ENCODE measurements at regions not wholly inside any gene's neighbourhood (a gene's known extent, or its start where the extent isn't known, plus 50 kb on each side); places are given as distances from the start of the nearest gene placed in this dataset.

- intact Hi-C loops (cut with micrococcal nuclease), result no loop called here
- ATAC-seq, result no peak
These were observed 1125.7 kb downstream of the XPNPEP1 start for GRCh38 chr10:108797573-108797972.

More at GRCh38 chr10:108797573-108797972, 1125.7 kb downstream of the XPNPEP1 start:
- ChIA-PET POLR2A (no interaction called here), CTCF (no interaction called here), RAD21 (ENCODE audit: low non-redundant PET in 1 of 2, low total read pairs in 2 of 2, uncharacterized antibody in 2 of 2, unreplicated experiment in 2 of 2) (no interaction called here)
- Histone ChIP-seq H2AFZ (ENCODE audit: low read depth, low read length, poor library complexity, severe bottlenecking) (no peak overlapping the region), H3K4me3 (replicated peaks in 1 of 2; ENCODE audit: low read depth in 1 of 2, low read length in 2 of 2) (no peak overlapping the region), H3K27me3 (ENCODE audit: insufficient read depth, low read length) (no peaks in the 10 kb centered on the region), H3K36me3 (ENCODE audit: control insufficient read depth in 1 of 2, insufficient read depth in 2 of 2, low read length in 2 of 2) (no peaks in the 10 kb centered on the region), H4K20me1 (ENCODE audit: insufficient read depth) (no peaks in the 10 kb centered on the region), H3K4me1 (ENCODE audit: control insufficient read depth in 1 of 2, insufficient read depth in 2 of 2, low read length in 2 of 2) (no peaks in the 10 kb centered on the region), H3K4me2 (ENCODE audit: low read length) (no peak overlapping the region), H3K9me2 (ENCODE audit: insufficient read depth) (no peaks in the 10 kb centered on the region), H3K9ac (ENCODE audit: low read length) (no peak overlapping the region), H3K27ac (ENCODE audit: low read depth, low read length) (no peak overlapping the region), H3K9me3 (ENCODE audit: control insufficient read depth in 1 of 2, insufficient read depth in 1 of 2, low read depth in 1 of 2, low read length in 2 of 2) (peaks cover 9 to 19% of the 10 kb centered on the region in 2 experiments; a peak in 2 of 4 replicates), H3K79me2 (ENCODE audit: insufficient read depth, low read length) (no peaks in the 10 kb centered on the region)
- BruUV-seq (replicated peaks), result no TSS peak
- no peak for DNase-seq (ENCODE audit: low read depth, low spot score)
- TF ChIP-seq EGR1 (IDR thresholded peaks at IDR 0.05; ENCODE audit: low read depth) (no peak), REST (IDR thresholded peaks at IDR 0.05; ENCODE audit: low read depth) (no peak), SIN3A (IDR thresholded peaks at IDR 0.05; ENCODE audit: low read depth) (no peak), ELF1 (IDR thresholded peaks at IDR 0.05; ENCODE audit: borderline replicate concordance, low read depth) (no peak), CTCF (IDR thresholded peaks at IDR 0.05 in 2 of 3, conservative IDR thresholded peaks at IDR 0.05 in 1 of 3; ENCODE audit: borderline replicate concordance in 1 of 3, insufficient read depth in 1 of 3, low read depth in 2 of 3, low read length in 2 of 3) (no peak), JUND (IDR thresholded peaks at IDR 0.05) (no peak), SP1 (IDR thresholded peaks at IDR 0.05; ENCODE audit: low read depth) (no peak), EZH2 (IDR thresholded peaks at IDR 0.05) (no peak), MAX (IDR thresholded peaks at IDR 0.05) (no peak), POLR2AphosphoS5 (IDR thresholded peaks at IDR 0.05; ENCODE audit: low read depth, low read length) (no peak), YY1 (IDR thresholded peaks at IDR 0.05; ENCODE audit: extremely low read depth, insufficient replicate concordance, low read depth, low read length) (no peak), RAD21 (IDR thresholded peaks at IDR 0.05; ENCODE audit: low read depth) (no peak), SRF (IDR thresholded peaks at IDR 0.05; ENCODE audit: low read depth) (no peak), POLR2A (IDR thresholded peaks at IDR 0.05; ENCODE audit: borderline replicate concordance, extremely low read depth, insufficient read depth, insufficient read length) (no peak), ATF3 (IDR thresholded peaks at IDR 0.05) (no peak), EZH2phosphoT487 (IDR thresholded peaks at IDR 0.05; ENCODE audit: borderline replicate concordance) (no peak), ZNF274 (IDR thresholded peaks at IDR 0.05; ENCODE audit: low read depth, low read length) (no peak)

Data from HCT116 (cell line).